GM18519 (cell line): ENCODE measurements at regions not wholly inside any gene's neighbourhood (a gene's known extent, or its start where the extent isn't known, plus 50 kb on each side); places are given as distances from the start of the nearest gene placed in this dataset.
"Not testable (repeated sequence)": the region's sequence is repeated elsewhere in the genome, so short reads cannot be mapped to it uniquely, and the experiment has no call there.

ENCODE experiments used
- ATAC-seq: cut with Tn5 transposase; IDR thresholded peaks from one replicate; pipeline ENCODE4 v1.9.1; 2021; ENCODE audit warnings: mild to moderate bottlenecking, moderate library complexity; ENCODE audit not compliant: unreplicated experiment, low FRiP score

DNA sequence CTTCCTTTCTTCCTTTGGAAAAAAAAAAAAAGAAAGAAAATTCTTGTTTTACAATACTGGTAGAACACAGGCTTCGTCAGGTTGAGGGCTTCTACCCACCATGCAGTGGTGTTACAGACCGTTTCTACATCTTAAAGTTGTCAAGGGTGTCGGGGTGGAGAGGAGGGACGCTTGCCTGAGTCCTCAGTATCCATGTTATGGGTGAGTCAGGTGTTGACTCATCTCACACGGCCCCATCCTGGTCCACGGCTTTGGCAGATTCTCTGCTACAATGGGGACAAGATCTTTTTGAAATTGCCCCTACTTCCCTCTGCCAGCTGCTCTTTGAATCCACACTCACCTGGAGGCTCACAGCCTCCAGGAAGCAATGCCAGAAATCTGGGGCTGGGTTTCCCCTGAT lies 310.3 kb upstream of the ZFP42 start:
- ATAC-seq, result no peak

DNA sequence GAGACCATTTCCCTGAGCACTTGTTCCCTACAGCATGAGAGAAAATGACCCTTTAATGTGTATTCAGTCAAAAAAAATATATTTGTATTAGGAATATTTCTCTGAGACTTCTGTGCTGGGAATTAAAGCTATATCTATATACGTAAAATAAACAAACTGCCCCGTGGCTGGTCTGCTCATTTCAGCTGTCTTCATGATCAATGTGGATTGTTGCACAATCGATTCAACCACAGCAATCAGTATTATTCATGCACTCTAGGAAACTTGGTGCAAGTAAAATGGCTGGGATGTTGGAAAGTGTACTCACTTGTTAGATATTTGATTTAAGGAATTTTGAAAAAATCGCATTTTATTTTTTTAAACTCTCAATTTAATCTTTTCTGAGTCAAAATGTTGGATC lies 307.9 kb upstream of the ZFP42 start:
- ATAC-seq, result no peak

DNA sequence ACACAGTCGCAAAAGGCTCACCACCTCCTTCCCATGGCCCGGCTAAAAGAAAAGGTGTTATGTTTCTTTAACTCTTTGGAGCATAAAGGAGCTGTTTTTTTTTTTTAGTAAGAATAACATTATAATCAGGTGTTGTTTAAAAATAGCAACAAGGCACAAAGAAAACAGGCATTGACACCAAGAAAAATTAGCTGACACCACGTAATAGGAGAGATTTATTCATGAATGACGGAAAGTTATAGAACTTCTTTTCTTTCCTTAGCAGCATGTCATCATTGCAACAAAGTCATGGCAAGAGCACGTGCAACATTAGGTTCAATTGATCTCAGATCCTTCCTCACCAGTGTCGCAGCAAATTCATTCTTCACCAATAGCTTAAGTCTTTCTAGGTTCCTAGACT lies 302.9 kb upstream of the ZFP42 start:
- no peak for ATAC-seq

DNA sequence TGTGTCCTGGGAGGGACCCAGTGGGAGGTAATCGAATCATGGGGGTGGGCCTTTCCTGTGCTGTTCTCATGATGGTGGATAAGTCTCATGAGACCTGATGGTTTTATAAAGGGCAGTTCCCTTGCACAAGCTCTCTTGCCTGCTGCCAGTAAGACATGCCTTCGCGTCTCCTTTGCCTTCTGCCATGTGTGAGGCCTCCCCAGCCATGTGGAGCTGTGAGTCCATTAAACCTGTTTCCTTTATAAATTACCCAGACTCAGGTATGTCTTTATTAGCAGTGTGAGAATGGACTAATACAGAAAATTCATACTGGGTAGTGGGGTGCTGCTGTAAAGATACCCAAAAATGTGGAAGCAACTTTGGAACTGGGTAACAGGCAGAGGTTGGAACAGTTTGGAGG lies 300.0 kb upstream of the ZFP42 start:
- ATAC-seq, result not testable (repeated sequence)

- no peak for ATAC-seq
These were observed 284.0 kb upstream of the ZFP42 start for GRCh38 chr4:187711586-187711985.

GRCh38 chr4:187714957-187715356 lies 280.6 kb upstream of the ZFP42 start:
- ATAC-seq, result no peak

DNA sequence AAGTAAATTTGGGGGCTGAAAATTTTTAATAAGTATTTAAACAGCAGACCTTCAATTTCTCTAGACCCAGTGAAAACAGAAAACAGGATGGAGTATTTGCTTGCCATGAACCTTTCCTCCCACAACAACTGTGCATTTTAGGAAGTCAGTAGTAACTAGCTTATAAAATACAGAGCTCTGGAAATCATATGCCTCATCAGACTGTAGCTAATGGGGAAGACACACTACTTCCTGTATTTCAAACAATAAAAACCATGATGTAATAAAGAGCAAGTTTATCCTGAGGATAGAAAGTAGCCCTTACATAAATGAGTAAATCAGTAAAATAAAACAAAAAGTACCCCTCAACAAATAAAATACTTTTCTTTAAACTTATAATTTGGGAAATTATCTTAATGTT lies 280.1 kb upstream of the ZFP42 start:
- no peak for ATAC-seq

DNA sequence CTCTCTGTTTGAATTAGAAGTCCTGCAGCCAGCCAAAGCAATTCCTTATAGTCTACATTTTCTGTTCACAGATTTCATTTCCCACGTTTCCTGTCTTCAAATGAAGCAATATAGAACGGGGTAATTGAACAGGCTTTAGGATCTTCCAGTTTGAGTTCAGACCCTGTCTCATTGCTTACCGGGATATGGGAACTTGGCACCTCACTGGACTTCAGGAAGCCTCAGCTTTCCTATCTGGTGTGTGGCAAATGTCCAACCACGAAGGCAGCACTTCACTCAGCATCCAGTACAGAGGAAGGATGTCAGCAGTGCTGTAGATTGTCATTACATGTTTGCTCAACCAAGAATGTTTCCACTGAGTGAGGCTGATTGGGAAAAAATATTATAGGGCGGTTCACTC lies 271.1 kb upstream of the ZFP42 start:
- no peak for ATAC-seq

GRCh38 chr4:187726485-187726884 lies 269.1 kb upstream of the ZFP42 start:
- no peak for ATAC-seq

DNA sequence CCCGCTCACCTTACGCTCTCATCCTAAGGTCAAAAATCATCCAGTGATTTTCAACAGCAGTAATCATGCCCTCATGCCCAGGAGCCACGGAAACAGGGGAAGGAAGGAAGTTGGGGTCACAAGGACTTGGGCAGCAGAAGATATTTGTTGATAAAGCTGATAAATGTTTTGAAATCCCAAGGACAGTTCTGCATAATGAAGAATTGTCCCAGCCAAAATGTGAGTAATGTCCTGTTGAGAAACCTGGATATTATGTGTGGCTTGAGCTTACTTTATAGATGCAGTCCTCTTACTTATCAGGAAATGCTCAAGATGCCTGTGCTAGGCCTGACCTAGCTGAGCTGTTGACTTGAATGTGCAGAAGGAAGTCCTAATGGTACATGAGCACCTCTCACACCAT lies 263.0 kb upstream of the ZFP42 start:
- ATAC-seq, result no peak

DNA sequence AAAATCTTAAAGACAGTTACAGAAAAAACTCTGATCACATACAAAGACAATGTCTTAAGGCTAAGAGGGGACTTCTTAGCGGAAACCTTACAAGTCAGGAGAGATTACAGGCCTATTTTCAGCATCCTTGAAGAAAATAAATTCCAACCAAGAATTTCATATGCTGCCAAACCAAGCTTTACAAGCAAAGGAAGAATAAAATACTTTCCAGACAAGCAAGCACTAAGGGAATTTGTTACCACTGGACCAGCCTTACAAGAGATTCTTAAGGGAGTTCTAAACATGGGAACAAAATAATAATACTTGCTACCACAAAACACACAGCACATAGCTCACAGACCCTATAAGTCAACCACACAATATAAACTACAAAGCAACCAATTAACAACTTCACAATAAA lies 255.8 kb upstream of the ZFP42 start:
- no peak for ATAC-seq

DNA sequence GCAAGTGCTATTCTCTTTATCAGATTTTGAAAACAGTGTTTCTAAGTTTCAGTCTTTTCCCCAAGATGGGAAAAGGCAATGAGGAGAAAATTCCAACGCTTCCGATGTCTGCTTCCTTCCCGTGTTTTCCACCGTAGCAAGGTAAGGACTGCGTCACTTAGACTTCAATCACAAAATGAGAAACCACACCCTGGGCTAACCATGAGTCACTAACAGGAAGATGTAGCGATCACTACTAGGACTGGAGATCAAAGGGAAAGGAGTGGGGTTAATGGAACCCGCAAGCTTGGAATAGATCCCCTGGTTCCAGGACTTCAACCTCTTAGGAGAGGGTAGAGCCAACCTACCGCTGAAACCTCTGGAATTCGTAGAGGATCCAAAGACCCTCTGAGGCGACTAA lies 250.7 kb upstream of the ZFP42 start:
- no peak for ATAC-seq

- not testable (repeated sequence) for ATAC-seq
These were observed 244.9 kb upstream of the ZFP42 start for GRCh38 chr4:187750652-187751051.

GRCh38 chr4:187767158-187767557 lies 228.4 kb upstream of the ZFP42 start:
- no peak for ATAC-seq

GRCh38 chr4:187767687-187768086 lies 227.9 kb upstream of the ZFP42 start:
- no peak for ATAC-seq

DNA sequence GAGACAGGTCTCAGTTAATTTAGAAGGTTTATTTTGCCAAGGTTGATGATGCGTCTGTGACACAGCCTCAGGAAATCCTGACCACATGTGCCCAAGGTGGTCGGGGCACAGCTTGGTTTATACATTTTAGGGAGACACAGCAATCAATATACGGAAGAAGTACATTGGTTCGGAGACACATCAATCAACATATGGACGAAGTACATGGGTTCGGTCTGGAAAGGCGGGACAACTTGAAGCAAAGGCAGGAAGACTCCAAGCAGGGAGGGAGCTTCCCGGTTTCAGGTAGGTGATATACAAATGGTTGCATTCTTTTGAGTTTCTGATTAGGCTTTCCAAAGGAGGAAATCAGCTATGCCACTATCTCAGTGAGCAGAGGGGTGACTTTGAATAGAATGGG lies 225.2 kb upstream of the ZFP42 start:
- ATAC-seq, result no peak

GRCh38 chr4:187777954-187778353 lies 217.6 kb upstream of the ZFP42 start:
- no peak for ATAC-seq

- ATAC-seq, result no peak
These were observed 215.5 kb upstream of the ZFP42 start for GRCh38 chr4:187780070-187780469.

GRCh38 chr4:187782286-187782824 lies 213.2 kb upstream of the ZFP42 start:
- ATAC-seq, result no peak

DNA sequence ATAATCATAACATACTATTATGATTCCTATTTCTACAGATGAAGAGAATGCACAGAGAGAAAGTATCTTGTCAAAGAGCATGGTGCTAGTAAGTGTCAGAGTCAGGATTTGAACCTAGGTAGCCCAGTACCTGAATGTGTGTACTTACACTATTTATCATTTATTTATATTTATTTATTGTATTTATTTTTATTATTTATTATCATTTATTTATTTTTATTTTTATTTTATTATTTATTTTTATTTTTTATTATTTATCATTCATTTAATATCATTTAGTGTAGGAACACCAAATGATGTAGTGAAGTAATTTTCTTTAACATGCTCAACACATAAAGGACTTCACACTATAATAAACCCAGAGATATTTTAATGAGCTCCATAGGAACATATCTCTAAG lies 209.4 kb upstream of the ZFP42 start:
- no peak for ATAC-seq

DNA sequence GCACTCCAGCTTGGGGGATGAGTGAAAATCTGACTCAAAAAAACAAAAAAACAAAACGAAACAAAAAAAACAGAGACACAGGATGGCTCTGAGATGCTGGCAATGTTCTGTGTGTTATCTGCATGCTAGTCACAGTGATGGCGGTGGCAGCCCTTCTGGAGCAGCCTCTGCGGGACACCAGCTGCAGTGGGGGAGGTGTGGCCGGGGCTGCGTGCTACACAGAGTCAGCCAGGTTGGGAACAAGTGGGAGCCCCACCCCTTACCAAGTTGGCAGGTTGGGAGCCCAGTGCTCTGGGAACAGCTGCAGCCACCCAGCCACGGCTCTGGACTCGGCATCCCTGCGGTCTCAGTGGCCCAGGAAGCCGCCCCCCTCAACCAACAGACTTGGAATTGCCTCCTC lies 206.5 kb upstream of the ZFP42 start:
- no peak for ATAC-seq

DNA sequence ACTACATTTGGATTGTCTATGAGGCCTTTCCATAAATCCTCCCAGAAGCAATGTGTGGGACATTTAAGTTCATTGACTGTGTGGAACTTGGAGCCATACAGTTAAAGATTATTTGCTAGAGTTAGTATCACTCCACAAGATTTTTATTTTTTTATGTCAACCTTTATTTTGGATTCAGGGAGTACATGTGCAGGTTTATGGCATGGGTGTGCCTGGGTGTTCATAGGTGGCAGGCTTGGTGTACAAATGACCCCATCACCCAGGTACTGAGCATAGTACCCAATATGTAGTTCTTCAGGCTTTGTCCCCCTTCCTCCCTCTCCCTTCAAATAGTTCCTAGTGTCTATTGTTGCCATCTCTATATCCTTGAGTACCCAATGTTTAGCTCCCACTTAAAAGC lies 199.8 kb upstream of the ZFP42 start:
- ATAC-seq, result no peak

DNA sequence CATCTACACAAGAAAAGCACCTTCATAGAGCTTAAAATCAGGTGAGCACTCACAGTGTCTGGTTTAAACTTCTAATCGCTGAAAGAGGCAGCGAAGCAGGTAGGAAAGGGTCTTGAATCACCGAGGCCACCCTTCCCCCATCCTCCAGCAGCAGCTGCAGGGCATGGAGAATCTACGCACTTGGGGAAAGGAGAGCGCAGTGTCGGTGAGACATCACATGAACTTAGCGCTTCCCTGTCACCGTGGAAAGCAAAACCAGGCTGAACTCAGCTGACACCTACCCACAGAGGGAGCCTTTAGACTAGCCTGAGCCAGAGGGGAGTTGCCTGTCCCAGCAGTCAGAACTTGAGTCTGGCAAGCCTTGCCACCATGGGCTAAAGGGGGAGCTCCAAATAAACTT lies 197.2 kb upstream of the ZFP42 start:
- ATAC-seq, result no peak
